ENCODE measurements at regions not wholly inside any gene's neighbourhood (a gene's known extent, or its start where the extent isn't known, plus 50 kb on each side); places are given as distances from the start of the nearest gene placed in this dataset.

GRCh38 chr14:87644689-87645088, 348.3 kb downstream of the GALC start:
- ChIA-PET CTCF (no interaction called here), POLR2A (no interaction called here)
- H3K27ac ChIP-seq (ENCODE audit: low read length): no peak overlapping the region
- in situ Hi-C loops (cut with HindIII; ENCODE audit: low pct_unique_long_range_greater_than_20kb, low sequenced_read_pairs) (no loop called here), intact Hi-C loops (cut with micrococcal nuclease; ENCODE audit: unreplicated experiment) (no loop called here)
- no peaks in the 10 kb centered on the region for H3K27me3 ChIP-seq (ENCODE audit: control insufficient read depth, insufficient read depth, low read length)
- no TSS peak for BruUV-seq (replicated peaks)
- ATAC-seq (no peak), DNase-seq (ENCODE audit: low read depth, low spot score) (no peak)
- no peaks in the 10 kb centered on the region for H3K36me3 ChIP-seq (ENCODE audit: control insufficient read depth, insufficient read depth, low read length)
- H3K4me3 ChIP-seq (ENCODE audit: low read depth in 2 of 2, low read length in 2 of 2): no peak overlapping the region
- no peaks in the 10 kb centered on the region for H3K9me3 ChIP-seq (ENCODE audit: control insufficient read depth, insufficient read depth, low read depth, low read length)
- no peaks in the 10 kb centered on the region for H3K4me1 ChIP-seq (ENCODE audit: control insufficient read depth, insufficient read depth, low read length)
- TF ChIP-seq SIN3A (IDR thresholded peaks at IDR 0.05; ENCODE audit: borderline replicate concordance, insufficient read depth, low read depth, low read length) (no peak), TCF7L2 (IDR thresholded peaks at IDR 0.05; ENCODE audit: low read depth, low read length) (no peak), POLR2AphosphoS5 (IDR thresholded peaks at IDR 0.05; ENCODE audit: low read depth, low read length) (no peak)
- TF ChIP-seq, protein P1, sequence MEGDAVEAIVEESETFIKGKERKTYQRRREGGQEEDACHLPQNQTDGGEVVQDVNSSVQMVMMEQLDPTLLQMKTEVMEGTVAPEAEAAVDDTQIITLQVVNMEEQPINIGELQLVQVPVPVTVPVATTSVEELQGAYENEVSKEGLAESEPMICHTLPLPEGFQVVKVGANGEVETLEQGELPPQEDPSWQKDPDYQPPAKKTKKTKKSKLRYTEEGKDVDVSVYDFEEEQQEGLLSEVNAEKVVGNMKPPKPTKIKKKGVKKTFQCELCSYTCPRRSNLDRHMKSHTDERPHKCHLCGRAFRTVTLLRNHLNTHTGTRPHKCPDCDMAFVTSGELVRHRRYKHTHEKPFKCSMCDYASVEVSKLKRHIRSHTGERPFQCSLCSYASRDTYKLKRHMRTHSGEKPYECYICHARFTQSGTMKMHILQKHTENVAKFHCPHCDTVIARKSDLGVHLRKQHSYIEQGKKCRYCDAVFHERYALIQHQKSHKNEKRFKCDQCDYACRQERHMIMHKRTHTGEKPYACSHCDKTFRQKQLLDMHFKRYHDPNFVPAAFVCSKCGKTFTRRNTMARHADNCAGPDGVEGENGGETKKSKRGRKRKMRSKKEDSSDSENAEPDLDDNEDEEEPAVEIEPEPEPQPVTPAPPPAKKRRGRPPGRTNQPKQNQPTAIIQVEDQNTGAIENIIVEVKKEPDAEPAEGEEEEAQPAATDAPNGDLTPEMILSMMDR (IDR thresholded peaks at IDR 0.05): no peak
- TF ChIP-seq, protein P2, sequence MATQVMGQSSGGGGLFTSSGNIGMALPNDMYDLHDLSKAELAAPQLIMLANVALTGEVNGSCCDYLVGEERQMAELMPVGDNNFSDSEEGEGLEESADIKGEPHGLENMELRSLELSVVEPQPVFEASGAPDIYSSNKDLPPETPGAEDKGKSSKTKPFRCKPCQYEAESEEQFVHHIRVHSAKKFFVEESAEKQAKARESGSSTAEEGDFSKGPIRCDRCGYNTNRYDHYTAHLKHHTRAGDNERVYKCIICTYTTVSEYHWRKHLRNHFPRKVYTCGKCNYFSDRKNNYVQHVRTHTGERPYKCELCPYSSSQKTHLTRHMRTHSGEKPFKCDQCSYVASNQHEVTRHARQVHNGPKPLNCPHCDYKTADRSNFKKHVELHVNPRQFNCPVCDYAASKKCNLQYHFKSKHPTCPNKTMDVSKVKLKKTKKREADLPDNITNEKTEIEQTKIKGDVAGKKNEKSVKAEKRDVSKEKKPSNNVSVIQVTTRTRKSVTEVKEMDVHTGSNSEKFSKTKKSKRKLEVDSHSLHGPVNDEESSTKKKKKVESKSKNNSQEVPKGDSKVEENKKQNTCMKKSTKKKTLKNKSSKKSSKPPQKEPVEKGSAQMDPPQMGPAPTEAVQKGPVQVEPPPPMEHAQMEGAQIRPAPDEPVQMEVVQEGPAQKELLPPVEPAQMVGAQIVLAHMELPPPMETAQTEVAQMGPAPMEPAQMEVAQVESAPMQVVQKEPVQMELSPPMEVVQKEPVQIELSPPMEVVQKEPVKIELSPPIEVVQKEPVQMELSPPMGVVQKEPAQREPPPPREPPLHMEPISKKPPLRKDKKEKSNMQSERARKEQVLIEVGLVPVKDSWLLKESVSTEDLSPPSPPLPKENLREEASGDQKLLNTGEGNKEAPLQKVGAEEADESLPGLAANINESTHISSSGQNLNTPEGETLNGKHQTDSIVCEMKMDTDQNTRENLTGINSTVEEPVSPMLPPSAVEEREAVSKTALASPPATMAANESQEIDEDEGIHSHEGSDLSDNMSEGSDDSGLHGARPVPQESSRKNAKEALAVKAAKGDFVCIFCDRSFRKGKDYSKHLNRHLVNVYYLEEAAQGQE (IDR thresholded peaks at IDR 0.05; ENCODE audit: insufficient read depth in 1 of 2, low read depth in 2 of 2, low read length in 1 of 2): no peak

- in situ Hi-C loops (cut with HindIII; ENCODE audit: low pct_unique_long_range_greater_than_20kb, low sequenced_read_pairs): no loop called here
- Histone ChIP-seq H3K9me3 (ENCODE audit: control insufficient read depth, insufficient read depth, low read depth, low read length) (no peaks in the 10 kb centered on the region), H3K4me3 (ENCODE audit: low read depth in 2 of 2, low read length in 2 of 2) (no peak overlapping the region), H3K4me1 (ENCODE audit: control insufficient read depth, insufficient read depth, low read length) (no peaks in the 10 kb centered on the region), H3K27me3 (ENCODE audit: control insufficient read depth, insufficient read depth, low read length) (no peaks in the 10 kb centered on the region), H3K27ac (ENCODE audit: low read length) (no peak overlapping the region), H3K36me3 (ENCODE audit: control insufficient read depth, insufficient read depth, low read length) (no peaks in the 10 kb centered on the region)
- intact Hi-C loops (cut with micrococcal nuclease; ENCODE audit: unreplicated experiment): no loop called here
- BruUV-seq (replicated peaks): no TSS peak
- TF ChIP-seq TCF7L2 (IDR thresholded peaks at IDR 0.05; ENCODE audit: low read depth, low read length) (no peak), POLR2AphosphoS5 (IDR thresholded peaks at IDR 0.05; ENCODE audit: low read depth, low read length) (no peak), SIN3A (IDR thresholded peaks at IDR 0.05; ENCODE audit: borderline replicate concordance, insufficient read depth, low read depth, low read length) (no peak)
- TF ChIP-seq, protein P2 (IDR thresholded peaks at IDR 0.05; ENCODE audit: insufficient read depth in 1 of 2, low read depth in 2 of 2, low read length in 1 of 2): no peak
- TF ChIP-seq, protein P1 (IDR thresholded peaks at IDR 0.05): no peak
- POLR2A ChIA-PET: no interaction called here
- CTCF ChIA-PET: no interaction called here
- no peak for ATAC-seq
- no peak for DNase-seq (ENCODE audit: low read depth, low spot score)
These were observed 350.0 kb downstream of the GALC start for GRCh38 chr14:87643005-87643404.

All from Panc1 (cell line).